ENCODE measurements at regions not wholly inside any gene's neighbourhood (a gene's known extent, or its start where the extent isn't known, plus 50 kb on each side); places are given as distances from the start of the nearest gene placed in this dataset.

DNA sequence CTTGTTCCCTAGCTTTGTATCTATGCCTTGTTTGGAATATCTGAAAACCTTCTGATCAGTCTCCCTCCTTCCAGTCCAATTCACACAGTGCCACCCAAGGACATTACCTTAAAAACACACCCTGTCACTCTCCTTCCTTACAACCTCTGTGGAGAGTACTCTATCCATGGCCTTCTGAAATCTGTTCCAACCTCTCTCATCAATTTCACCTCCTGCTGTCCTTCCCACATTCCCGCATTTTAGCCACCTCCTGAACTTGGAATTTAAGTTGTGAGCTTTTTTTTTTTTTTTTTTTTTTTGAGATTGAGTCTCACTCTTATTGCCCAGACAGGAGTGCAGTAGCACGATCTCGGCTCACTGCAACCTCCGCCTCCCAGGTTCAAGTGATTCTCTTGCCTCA, 824.8 kb downstream of the METTL15 start:
- no peak for TF ChIP-seq YY1 (IDR thresholded peaks at IDR 0.05; ENCODE audit: low read depth)
- TF ChIP-seq FOXM1 (IDR thresholded peaks at IDR 0.05; ENCODE audit: borderline replicate concordance, low read depth): no peak
- no peak for TF ChIP-seq CREB1 (IDR thresholded peaks at IDR 0.05; ENCODE audit: low read depth)
- TF ChIP-seq EGR1 (IDR thresholded peaks at IDR 0.05): no peak
- no peak for TF ChIP-seq TCF12 (IDR thresholded peaks at IDR 0.05; ENCODE audit: low read depth)
- no peak for TF ChIP-seq CEBPB (IDR thresholded peaks at IDR 0.05)
- TF ChIP-seq, protein P1, sequence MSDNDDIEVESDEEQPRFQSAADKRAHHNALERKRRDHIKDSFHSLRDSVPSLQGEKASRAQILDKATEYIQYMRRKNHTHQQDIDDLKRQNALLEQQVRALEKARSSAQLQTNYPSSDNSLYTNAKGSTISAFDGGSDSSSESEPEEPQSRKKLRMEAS (IDR thresholded peaks at IDR 0.05): no peak
- TF ChIP-seq TEAD4 (IDR thresholded peaks at IDR 0.05): no peak
- TF ChIP-seq RAD21 (IDR thresholded peaks at IDR 0.05; ENCODE audit: low read depth): no peak
- no peak for TF ChIP-seq TAF1 (IDR thresholded peaks at IDR 0.05; ENCODE audit: low read depth)
- TF ChIP-seq NFIC (IDR thresholded peaks at IDR 0.05): no peak
- no peak for TF ChIP-seq EP300 (IDR thresholded peaks at IDR 0.05; ENCODE audit: borderline replicate concordance)
- TF ChIP-seq REST (IDR thresholded peaks at IDR 0.05; ENCODE audit: low read depth): no peak
- TF ChIP-seq ZBTB7A (IDR thresholded peaks at IDR 0.05; ENCODE audit: low read depth): no peak
- TF ChIP-seq, protein P2, sequence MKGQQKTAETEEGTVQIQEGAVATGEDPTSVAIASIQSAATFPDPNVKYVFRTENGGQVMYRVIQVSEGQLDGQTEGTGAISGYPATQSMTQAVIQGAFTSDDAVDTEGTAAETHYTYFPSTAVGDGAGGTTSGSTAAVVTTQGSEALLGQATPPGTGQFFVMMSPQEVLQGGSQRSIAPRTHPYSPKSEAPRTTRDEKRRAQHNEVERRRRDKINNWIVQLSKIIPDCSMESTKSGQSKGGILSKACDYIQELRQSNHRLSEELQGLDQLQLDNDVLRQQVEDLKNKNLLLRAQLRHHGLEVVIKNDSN (IDR thresholded peaks at IDR 0.05): no peak

DNA sequence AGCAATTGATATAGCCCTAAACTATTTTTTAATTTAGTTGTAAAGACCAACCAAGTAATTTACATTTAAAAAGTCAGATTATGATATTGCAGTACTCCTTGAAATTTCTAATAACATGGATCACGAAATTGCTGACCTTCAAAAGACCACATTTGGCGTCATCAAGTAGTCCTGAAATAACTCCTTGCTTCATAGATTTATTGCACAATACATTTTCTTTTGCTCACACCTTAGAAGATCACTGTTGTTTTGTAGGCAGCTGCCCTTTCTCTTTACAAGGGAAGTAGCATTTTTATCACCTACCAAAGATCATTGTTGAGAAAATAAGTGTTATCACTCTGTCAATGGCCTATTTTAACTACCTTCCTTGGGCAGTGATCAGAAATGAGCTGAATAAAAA, 815.8 kb downstream of the METTL15 start:
- TF ChIP-seq FOXM1 (IDR thresholded peaks at IDR 0.05; ENCODE audit: borderline replicate concordance, low read depth): no peak
- no peak for TF ChIP-seq EP300 (IDR thresholded peaks at IDR 0.05; ENCODE audit: borderline replicate concordance)
- TF ChIP-seq, protein P1 (IDR thresholded peaks at IDR 0.05): no peak
- no peak for TF ChIP-seq NFIC (IDR thresholded peaks at IDR 0.05)
- TF ChIP-seq TCF12 (IDR thresholded peaks at IDR 0.05; ENCODE audit: low read depth): no peak
- no peak for TF ChIP-seq REST (IDR thresholded peaks at IDR 0.05; ENCODE audit: low read depth)
- no peak for TF ChIP-seq CREB1 (IDR thresholded peaks at IDR 0.05; ENCODE audit: low read depth)
- no peak for TF ChIP-seq EGR1 (IDR thresholded peaks at IDR 0.05)
- no peak for TF ChIP-seq YY1 (IDR thresholded peaks at IDR 0.05; ENCODE audit: low read depth)
- no peak for TF ChIP-seq TAF1 (IDR thresholded peaks at IDR 0.05; ENCODE audit: low read depth)
- TF ChIP-seq ZBTB7A (IDR thresholded peaks at IDR 0.05; ENCODE audit: low read depth): no peak
- TF ChIP-seq RAD21 (IDR thresholded peaks at IDR 0.05; ENCODE audit: low read depth): no peak
- TF ChIP-seq, protein P2 (IDR thresholded peaks at IDR 0.05): no peak
- TF ChIP-seq TEAD4 (IDR thresholded peaks at IDR 0.05): no peak
- no peak for TF ChIP-seq CEBPB (IDR thresholded peaks at IDR 0.05)

DNA sequence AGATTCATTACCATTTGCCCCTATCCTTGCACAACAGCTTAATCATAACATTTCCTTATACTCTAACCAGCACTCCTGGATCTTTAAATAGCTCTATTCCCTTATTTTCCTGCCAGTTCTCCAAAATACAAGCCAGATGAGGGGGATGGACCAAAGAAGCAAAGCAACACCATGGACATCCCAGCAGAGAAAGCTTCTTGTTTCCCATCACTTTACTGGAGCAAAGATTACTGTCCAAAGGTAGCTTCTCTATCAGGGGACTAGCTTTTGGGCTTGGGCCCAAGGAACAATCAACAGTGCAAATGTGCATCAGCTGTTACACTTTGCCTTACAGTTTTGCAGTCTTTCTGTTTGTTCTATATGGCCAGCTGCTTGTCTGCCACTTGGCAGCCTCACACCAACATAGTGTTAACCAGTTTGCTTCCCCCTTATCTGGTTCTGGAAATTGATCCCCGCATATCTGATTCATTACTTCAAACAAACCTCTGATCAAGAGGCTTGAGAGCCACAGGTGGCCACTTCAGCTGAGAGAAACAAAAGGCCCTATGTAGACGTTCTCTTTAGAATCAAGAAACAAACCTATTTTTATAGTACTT, 814.3 kb downstream of the METTL15 start:
- TF ChIP-seq EP300 (IDR thresholded peaks at IDR 0.05; ENCODE audit: borderline replicate concordance) (no peak), EGR1 (IDR thresholded peaks at IDR 0.05) (no peak), TCF12 (IDR thresholded peaks at IDR 0.05; ENCODE audit: low read depth) (no peak)
- TF ChIP-seq, protein P1 (IDR thresholded peaks at IDR 0.05): no peak
- TF ChIP-seq, protein P2 (IDR thresholded peaks at IDR 0.05): no peak

DNA sequence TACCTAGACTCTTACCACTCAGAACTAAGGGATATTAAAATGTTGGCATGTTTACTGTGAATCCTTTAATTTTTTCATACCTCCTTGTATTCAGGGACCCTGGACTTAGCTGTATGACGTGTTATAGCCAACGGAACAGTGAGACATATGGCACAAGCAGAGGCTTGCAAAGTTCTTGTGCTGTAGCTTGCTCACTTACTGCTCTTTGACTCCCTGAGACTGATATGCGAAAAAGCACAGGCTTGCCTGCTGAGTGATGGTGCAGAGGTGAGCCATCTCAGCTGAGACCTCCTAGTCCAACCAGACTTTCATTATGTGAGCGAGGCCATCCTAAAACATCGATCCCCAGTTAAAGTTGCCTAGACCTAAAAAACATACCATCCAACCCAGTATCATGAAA, 811.0 kb downstream of the METTL15 start:
- TF ChIP-seq NFIC (IDR thresholded peaks at IDR 0.05) (no peak), TAF1 (IDR thresholded peaks at IDR 0.05; ENCODE audit: low read depth) (no peak), EP300 (IDR thresholded peaks at IDR 0.05; ENCODE audit: borderline replicate concordance) (no peak), REST (IDR thresholded peaks at IDR 0.05; ENCODE audit: low read depth) (no peak), FOXM1 (IDR thresholded peaks at IDR 0.05; ENCODE audit: borderline replicate concordance, low read depth) (no peak), CEBPB (IDR thresholded peaks at IDR 0.05) (no peak)

All from Ishikawa (cell line).